ENCODE measurements at regions not wholly inside any gene's neighbourhood (a gene's known extent, or its start where the extent isn't known, plus 50 kb on each side); places are given as distances from the start of the nearest gene placed in this dataset.

DNA sequence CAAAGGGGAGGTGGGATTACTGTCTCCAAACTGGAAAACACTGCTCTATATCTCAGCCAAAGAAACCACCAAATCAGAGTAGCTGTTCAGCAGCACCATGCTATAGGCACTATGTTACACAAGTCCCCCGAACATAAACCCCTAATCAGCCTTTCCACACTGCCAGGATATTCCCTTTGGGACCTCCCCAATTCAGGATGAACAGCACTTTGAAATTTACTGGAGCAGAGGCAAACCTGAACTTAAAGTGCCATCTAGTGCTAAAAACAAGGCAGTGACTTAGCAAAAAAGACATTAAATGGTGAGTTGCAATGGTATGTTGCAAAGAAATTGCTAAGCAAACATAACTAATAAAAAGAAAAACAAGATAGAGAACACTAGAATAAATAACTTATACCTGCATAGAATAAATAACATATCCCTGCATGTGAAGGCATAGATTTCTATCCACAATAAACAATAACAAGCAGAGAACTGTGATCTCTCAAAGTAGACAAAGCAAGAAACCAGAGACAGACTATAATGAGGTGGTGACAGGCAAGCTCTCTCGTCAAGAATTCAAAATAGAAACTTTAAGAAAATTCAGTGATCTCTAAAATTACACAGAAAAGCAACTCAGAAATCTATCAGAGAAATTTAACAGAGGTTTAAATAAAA lies 584.4 kb upstream of the ACO1 start:
- H3K27me3 ChIP-seq (ENCODE audit: control insufficient read depth, low read length): no peaks in the 10 kb centered on the region
- no peaks in the 10 kb centered on the region for H3F3A ChIP-seq (ENCODE audit: control insufficient read depth, insufficient read depth)
- no peaks in the 10 kb centered on the region for H4K20me1 ChIP-seq (ENCODE audit: control insufficient read depth, insufficient read depth, low read depth, low read length)
- no peak overlapping the region for H3K27ac ChIP-seq (ENCODE audit: low read depth, low read length)
- no peaks in the 10 kb centered on the region for H3K36me3 ChIP-seq (ENCODE audit: control insufficient read depth, low read length)
- TF ChIP-seq EZH2phosphoT487 (IDR thresholded peaks at IDR 0.05; ENCODE audit: borderline replicate concordance, low read length) (no peak), CTCF (IDR thresholded peaks at IDR 0.05; ENCODE audit: low read depth, low read length, poor library complexity, severe bottlenecking) (peak; percentile 55)
- H3K4me3 ChIP-seq (ENCODE audit: low read length): no peak overlapping the region
- no peaks in the 10 kb centered on the region for H3K9me3 ChIP-seq (ENCODE audit: control insufficient read depth, insufficient read depth, low read length)
- H3K9me2 ChIP-seq (replicated peaks; ENCODE audit: control insufficient read depth, low read length): no peaks in the 10 kb centered on the region
- no peaks in the 10 kb centered on the region for H3K4me1 ChIP-seq (ENCODE audit: control insufficient read depth, low read length)
- no peaks in the 10 kb centered on the region for H3K79me2 ChIP-seq (ENCODE audit: control insufficient read depth, low read length)
- no peak overlapping the region for H3K4me2 ChIP-seq (ENCODE audit: low read length)

GRCh38 chr9:31807574-31808256 lies 576.7 kb upstream of the ACO1 start:
- no peaks in the 10 kb centered on the region for H3K79me2 ChIP-seq (ENCODE audit: control insufficient read depth, low read length)
- no peaks in the 10 kb centered on the region for H3K9me3 ChIP-seq (ENCODE audit: control insufficient read depth, insufficient read depth, low read length)
- H3K36me3 ChIP-seq (ENCODE audit: control insufficient read depth, low read length): no peaks in the 10 kb centered on the region
- no peaks in the 10 kb centered on the region for H3F3A ChIP-seq (ENCODE audit: control insufficient read depth, insufficient read depth)
- H3K9me2 ChIP-seq (replicated peaks; ENCODE audit: control insufficient read depth, low read length): no peaks in the 10 kb centered on the region
- no peak overlapping the region for H3K27ac ChIP-seq (ENCODE audit: low read depth, low read length)
- TF ChIP-seq CTCF (IDR thresholded peaks at IDR 0.05; ENCODE audit: low read depth, low read length, poor library complexity, severe bottlenecking) (no peak), EZH2phosphoT487 (IDR thresholded peaks at IDR 0.05; ENCODE audit: borderline replicate concordance, low read length) (no peak)
- H3K27me3 ChIP-seq (ENCODE audit: control insufficient read depth, low read length): no peaks in the 10 kb centered on the region
- no peak overlapping the region for H3K4me2 ChIP-seq (ENCODE audit: low read length)
- no peaks in the 10 kb centered on the region for H4K20me1 ChIP-seq (ENCODE audit: control insufficient read depth, insufficient read depth, low read depth, low read length)
- no peaks in the 10 kb centered on the region for H3K4me1 ChIP-seq (ENCODE audit: control insufficient read depth, low read length)
- H3K4me3 ChIP-seq (ENCODE audit: low read length): no peak overlapping the region

- Histone ChIP-seq H3K9me3 (ENCODE audit: control insufficient read depth, insufficient read depth, low read length) (no peaks in the 10 kb centered on the region), H3F3A (ENCODE audit: control insufficient read depth, insufficient read depth) (no peaks in the 10 kb centered on the region), H3K79me2 (ENCODE audit: control insufficient read depth, low read length) (no peaks in the 10 kb centered on the region), H3K36me3 (ENCODE audit: control insufficient read depth, low read length) (no peaks in the 10 kb centered on the region), H4K20me1 (ENCODE audit: control insufficient read depth, insufficient read depth, low read depth, low read length) (no peaks in the 10 kb centered on the region), H3K9me2 (replicated peaks; ENCODE audit: control insufficient read depth, low read length) (no peaks in the 10 kb centered on the region), H3K4me3 (ENCODE audit: low read length) (no peak overlapping the region), H3K27me3 (ENCODE audit: control insufficient read depth, low read length) (no peaks in the 10 kb centered on the region), H3K4me1 (ENCODE audit: control insufficient read depth, low read length) (no peaks in the 10 kb centered on the region), H3K27ac (ENCODE audit: low read depth, low read length) (no peak overlapping the region), H3K4me2 (ENCODE audit: low read length) (no peak overlapping the region)
- TF ChIP-seq EZH2phosphoT487 (IDR thresholded peaks at IDR 0.05; ENCODE audit: borderline replicate concordance, low read length): no peak
- no peak for TF ChIP-seq CTCF (IDR thresholded peaks at IDR 0.05; ENCODE audit: low read depth, low read length, poor library complexity, severe bottlenecking)
Measured at GRCh38 chr9:31808766-31809165, 575.7 kb upstream of the ACO1 start.

All from DOHH2 (cell line).